ENCODE measurements at regions not wholly inside any gene's neighbourhood (a gene's known extent, or its start where the extent isn't known, plus 50 kb on each side); places are given as distances from the start of the nearest gene placed in this dataset.

DNA sequence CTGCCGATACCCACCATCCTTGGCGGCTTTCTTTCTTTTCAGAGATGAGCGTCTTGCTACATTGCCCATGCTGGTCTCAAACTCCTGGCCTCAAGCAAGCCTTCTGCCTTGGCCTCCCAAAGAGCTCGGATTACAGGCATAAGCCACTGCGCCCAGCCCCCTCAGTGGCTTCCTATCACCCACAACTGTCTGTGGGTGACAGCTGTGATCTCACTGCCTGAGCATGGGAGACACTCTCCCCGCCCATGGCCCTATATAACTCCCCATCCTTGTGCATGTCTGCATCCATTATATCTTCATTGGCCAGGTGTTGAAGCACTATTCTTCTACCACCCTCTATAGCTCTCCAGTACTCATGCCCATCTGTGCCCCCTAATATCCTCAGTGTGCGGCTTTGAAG is 76.2 kb downstream of the PTPRS start:
- H3K27me3 Mint-ChIP-seq (ENCODE audit: low read depth), result no peaks in the 10 kb centered on the region
- no peak for DNase-seq (ENCODE audit: low spot score)
- no peak overlapping the region for H3K27ac Mint-ChIP-seq (ENCODE audit: unreplicated experiment)
- H3K4me3 Mint-ChIP-seq (ENCODE audit: unreplicated experiment), result no peak overlapping the region
- TF ChIP-seq, protein P1, sequence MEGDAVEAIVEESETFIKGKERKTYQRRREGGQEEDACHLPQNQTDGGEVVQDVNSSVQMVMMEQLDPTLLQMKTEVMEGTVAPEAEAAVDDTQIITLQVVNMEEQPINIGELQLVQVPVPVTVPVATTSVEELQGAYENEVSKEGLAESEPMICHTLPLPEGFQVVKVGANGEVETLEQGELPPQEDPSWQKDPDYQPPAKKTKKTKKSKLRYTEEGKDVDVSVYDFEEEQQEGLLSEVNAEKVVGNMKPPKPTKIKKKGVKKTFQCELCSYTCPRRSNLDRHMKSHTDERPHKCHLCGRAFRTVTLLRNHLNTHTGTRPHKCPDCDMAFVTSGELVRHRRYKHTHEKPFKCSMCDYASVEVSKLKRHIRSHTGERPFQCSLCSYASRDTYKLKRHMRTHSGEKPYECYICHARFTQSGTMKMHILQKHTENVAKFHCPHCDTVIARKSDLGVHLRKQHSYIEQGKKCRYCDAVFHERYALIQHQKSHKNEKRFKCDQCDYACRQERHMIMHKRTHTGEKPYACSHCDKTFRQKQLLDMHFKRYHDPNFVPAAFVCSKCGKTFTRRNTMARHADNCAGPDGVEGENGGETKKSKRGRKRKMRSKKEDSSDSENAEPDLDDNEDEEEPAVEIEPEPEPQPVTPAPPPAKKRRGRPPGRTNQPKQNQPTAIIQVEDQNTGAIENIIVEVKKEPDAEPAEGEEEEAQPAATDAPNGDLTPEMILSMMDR (IDR thresholded peaks at IDR 0.05), result no peak
- no peaks in the 10 kb centered on the region for H3K4me1 Mint-ChIP-seq (ENCODE audit: low read depth)
- H3K36me3 Mint-ChIP-seq (ENCODE audit: low read depth), result peaks cover 14% of the 10 kb centered on the region
- no peaks in the 10 kb centered on the region for H3K9me3 Mint-ChIP-seq (ENCODE audit: low read depth)

DNA sequence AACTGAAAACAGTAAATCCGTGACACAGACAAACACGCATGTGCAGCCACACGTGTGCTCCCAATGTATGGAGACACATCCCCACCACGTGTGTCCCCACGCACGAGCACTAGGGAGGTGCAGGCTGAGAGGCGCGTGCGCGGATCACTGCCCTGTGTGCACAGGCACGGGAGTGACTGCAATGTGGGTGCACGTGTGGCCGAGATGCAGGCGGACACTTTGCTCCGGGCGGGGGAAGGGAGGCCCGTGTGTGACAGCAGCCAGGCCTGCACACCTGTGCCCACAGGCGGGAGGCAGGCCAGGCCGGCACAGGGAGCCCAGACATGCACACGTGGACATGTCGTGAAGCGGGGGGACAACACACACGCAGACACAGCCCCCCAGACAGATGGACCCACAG is 77.0 kb downstream of the PTPRS start:
- H3K4me3 Mint-ChIP-seq (ENCODE audit: unreplicated experiment), result no peak overlapping the region
- no peak for DNase-seq (ENCODE audit: low spot score)
- TF ChIP-seq, protein P1 (IDR thresholded peaks at IDR 0.05), result no peak
- H3K4me1 Mint-ChIP-seq (ENCODE audit: low read depth), result no peaks in the 10 kb centered on the region
- no peaks in the 10 kb centered on the region for H3K9me3 Mint-ChIP-seq (ENCODE audit: low read depth)
- H3K36me3 Mint-ChIP-seq (ENCODE audit: low read depth), result peaks cover 14% of the 10 kb centered on the region
- no peaks in the 10 kb centered on the region for H3K27me3 Mint-ChIP-seq (ENCODE audit: low read depth)
- H3K27ac Mint-ChIP-seq (ENCODE audit: unreplicated experiment), result no peak overlapping the region

DNA sequence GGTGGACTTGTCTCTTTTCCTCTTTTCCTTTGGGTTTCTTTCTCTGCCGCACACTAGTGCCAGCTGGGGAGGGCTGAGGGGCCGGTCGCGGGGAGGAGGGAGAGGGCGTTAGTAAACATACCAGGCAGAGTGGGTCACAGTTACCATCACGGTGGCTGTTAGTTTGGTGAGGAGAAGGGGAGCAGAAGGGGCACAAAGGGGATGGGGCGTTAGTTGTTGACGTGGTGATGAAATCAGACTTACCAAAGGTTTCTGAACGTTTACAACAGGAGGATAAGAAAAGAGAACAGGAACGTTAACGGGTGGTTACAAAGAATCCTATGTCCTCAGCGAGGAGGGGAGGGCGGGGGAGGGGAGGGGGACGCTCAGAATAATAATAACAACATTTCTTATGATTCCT is 77.9 kb downstream of the PTPRS start:
- Mint-ChIP-seq H3K4me1 (ENCODE audit: low read depth) (no peaks in the 10 kb centered on the region), H3K27ac (ENCODE audit: unreplicated experiment) (no peak overlapping the region), H3K27me3 (ENCODE audit: low read depth) (no peaks in the 10 kb centered on the region), H3K36me3 (ENCODE audit: low read depth) (peaks cover 16% of the 10 kb centered on the region), H3K4me3 (ENCODE audit: unreplicated experiment) (no peak overlapping the region), H3K9me3 (ENCODE audit: low read depth) (no peaks in the 10 kb centered on the region)
- DNase-seq (ENCODE audit: low spot score), result no peak
- TF ChIP-seq, protein P1 (IDR thresholded peaks at IDR 0.05), result no peak

DNA sequence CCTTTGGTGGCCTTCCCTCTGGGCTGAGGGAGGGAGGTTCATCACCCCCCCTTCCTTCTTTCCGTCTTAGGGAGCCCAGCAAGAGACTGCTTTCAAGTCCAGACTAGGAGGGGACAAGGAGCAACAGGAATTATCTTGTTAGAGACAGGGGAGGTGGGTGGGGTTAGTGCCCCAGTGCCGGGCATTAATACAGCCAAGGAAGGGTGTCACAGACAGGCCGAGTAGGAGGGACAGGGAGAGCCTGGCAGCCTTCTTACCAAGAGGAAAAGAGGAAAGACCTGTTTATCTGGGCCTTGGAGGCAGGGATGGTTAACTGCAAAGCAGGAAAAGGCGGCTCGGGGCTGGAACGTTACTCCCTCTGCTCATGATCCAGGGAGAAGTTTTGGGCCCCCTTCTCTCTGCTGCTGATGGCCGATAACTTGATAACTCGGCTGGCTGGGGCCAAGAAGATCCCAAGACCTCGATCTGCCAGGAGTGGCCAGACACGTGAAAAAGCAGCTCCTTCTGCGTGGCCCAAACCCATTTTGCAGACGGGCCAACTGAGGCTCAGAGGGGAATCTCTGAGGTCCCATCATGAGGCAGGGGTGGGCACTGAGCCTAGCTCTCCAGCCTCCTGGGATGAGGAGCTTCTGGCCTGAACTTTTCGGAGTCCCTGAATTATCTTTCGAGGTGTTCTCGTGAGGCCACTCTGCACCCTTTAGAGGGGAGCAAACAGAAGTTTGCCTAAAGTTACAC is 79.3 kb downstream of the PTPRS start:
- Mint-ChIP-seq H3K9me3 (ENCODE audit: low read depth) (no peaks in the 10 kb centered on the region), H3K27me3 (ENCODE audit: low read depth) (no peaks in the 10 kb centered on the region), H3K4me1 (ENCODE audit: low read depth) (no peaks in the 10 kb centered on the region), H3K4me3 (ENCODE audit: unreplicated experiment) (no peak overlapping the region), H3K27ac (ENCODE audit: unreplicated experiment) (no peak overlapping the region), H3K36me3 (ENCODE audit: low read depth) (peaks cover 21% of the 10 kb centered on the region)
- TF ChIP-seq, protein P1 (IDR thresholded peaks at IDR 0.05), result no peak
- DNase-seq (ENCODE audit: low spot score), result no peak

DNA sequence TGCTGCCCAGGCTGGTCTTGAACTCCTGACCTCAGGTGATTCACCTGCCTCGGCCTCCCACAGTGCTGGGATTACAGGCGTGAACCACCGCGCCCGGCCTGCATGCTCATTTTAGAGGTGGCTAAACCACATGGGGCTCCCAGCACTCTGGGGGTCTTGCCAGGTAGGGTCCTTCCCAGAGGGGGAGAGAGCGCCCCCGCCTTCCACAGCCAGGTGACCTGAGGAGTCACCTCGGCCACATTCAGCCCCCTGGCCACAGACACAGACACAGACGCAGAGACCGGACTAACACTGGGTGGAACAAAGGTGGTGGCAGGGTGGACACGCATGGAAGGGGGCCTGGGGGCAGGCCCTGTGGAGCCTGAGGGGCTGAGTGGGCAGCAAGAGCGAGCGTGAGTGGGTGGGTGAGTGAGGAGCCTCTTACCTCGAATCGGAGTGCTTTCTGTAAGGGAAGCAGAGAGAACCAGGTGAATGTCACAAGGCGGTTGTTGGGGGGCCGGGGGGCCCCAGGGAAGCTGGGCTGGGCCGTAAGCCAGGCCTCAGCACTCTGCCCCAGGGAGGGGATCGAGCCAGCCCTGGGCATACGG is 80.1 kb downstream of the PTPRS start:
- Mint-ChIP-seq H3K9me3 (ENCODE audit: low read depth) (peaks cover 4% of the 10 kb centered on the region), H3K4me1 (ENCODE audit: low read depth) (no peaks in the 10 kb centered on the region), H3K36me3 (ENCODE audit: low read depth) (peaks cover 28% of the 10 kb centered on the region), H3K27ac (ENCODE audit: unreplicated experiment) (no peak overlapping the region), H3K27me3 (ENCODE audit: low read depth) (no peaks in the 10 kb centered on the region), H3K4me3 (ENCODE audit: unreplicated experiment) (no peak overlapping the region)
- DNase-seq (ENCODE audit: low spot score), result no peak
- TF ChIP-seq, protein P1 (IDR thresholded peaks at IDR 0.05), result no peak
